Right atrium auricular region (tissue), 2 donors: ENCODE measurements at regions not wholly inside any gene's neighbourhood (a gene's known extent, or its start where the extent isn't known, plus 50 kb on each side); places are given as distances from the start of the nearest gene placed in this dataset.
"Not testable (repeated sequence)": the region's sequence is repeated elsewhere in the genome, so short reads cannot be mapped to it uniquely, and the experiment has no call there.

ENCODE experiments used
- DNase-seq: peaks from one replicate; pipeline ENCODE4 v3.0.0-alpha.2; 2019; ENCODE audit warnings: low spot score
- H3K27ac ChIP-seq, 2 donors: fragments of 200-600 bp; sonication (generic); 1 replicate in 1 of 2; 2 replicates in 1 of 2; pipeline ENCODE4 v1.5.1; 2016 to 2019
- H3K27me3 ChIP-seq, 2 donors: fragments of 200-600 bp; sonication (generic); one replicate each; pipeline versions ENCODE4 v1.5.1 to v1.6.0; 2017 to 2019
- H3K36me3 ChIP-seq: fragments of 200-600 bp; sonication (generic); one replicate; pipeline ENCODE4 v1.5.1; 2016
- H3K4me1 ChIP-seq, 2 donors: fragments of 200-600 bp; sonication (generic); one replicate each; pipeline versions ENCODE4 v1.5.1 to v1.6.0; 2017 to 2019
- H3K4me3 ChIP-seq, 2 donors: fragments of 200-600 bp; sonication (generic); 1 replicate in 1 of 2; 2 replicates in 1 of 2; pipeline ENCODE4 v1.5.1; 2017 to 2019; ENCODE audit warnings: mild to moderate bottlenecking in 1 of 2, moderate library complexity in 1 of 2
- H3K9me3 ChIP-seq, 2 donors: fragments of 200-600 bp; sonication (generic); one replicate each; pipeline ENCODE4 v1.5.1; 2019
- TF ChIP-seq, protein P1 (sequence below), 2 donors: fragments of 200-600 bp; sonication (generic); IDR thresholded peaks; one replicate each; pipeline ENCODE4 v1.5.1; 2019; ENCODE audit warnings: antibody characterized with exemption in 2 of 2

GRCh38 chr2:870426-870825, 80.2 kb upstream of the SNTG2 start:
- H3K9me3 ChIP-seq: no peaks in the 10 kb centered on the region
- no peaks in the 10 kb centered on the region for H3K36me3 ChIP-seq
- H3K4me3 ChIP-seq: no peak overlapping the region
- no peak overlapping the region for H3K27ac ChIP-seq
- H3K4me1 ChIP-seq: peaks cover 0 to 4% of the 10 kb centered on the region in 2 donors
- TF ChIP-seq, protein P1, sequence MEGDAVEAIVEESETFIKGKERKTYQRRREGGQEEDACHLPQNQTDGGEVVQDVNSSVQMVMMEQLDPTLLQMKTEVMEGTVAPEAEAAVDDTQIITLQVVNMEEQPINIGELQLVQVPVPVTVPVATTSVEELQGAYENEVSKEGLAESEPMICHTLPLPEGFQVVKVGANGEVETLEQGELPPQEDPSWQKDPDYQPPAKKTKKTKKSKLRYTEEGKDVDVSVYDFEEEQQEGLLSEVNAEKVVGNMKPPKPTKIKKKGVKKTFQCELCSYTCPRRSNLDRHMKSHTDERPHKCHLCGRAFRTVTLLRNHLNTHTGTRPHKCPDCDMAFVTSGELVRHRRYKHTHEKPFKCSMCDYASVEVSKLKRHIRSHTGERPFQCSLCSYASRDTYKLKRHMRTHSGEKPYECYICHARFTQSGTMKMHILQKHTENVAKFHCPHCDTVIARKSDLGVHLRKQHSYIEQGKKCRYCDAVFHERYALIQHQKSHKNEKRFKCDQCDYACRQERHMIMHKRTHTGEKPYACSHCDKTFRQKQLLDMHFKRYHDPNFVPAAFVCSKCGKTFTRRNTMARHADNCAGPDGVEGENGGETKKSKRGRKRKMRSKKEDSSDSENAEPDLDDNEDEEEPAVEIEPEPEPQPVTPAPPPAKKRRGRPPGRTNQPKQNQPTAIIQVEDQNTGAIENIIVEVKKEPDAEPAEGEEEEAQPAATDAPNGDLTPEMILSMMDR (IDR thresholded peaks at IDR 0.05): no peak
- H3K27me3 ChIP-seq: no peaks in the 10 kb centered on the region
- DNase-seq: no peak

- Histone ChIP-seq H3K36me3 (no peaks in the 10 kb centered on the region), H3K27ac (no peak overlapping the region), H3K4me3 (no peak overlapping the region), H3K27me3 (no peaks in the 10 kb centered on the region), H3K9me3 (no peaks in the 10 kb centered on the region), H3K4me1 (peaks cover 0 to 4% of the 10 kb centered on the region in 2 donors)
- TF ChIP-seq, protein P1 (IDR thresholded peaks at IDR 0.05): no peak
- no peak for DNase-seq
Observed at GRCh38 chr2:869894-870293, 80.8 kb upstream of the SNTG2 start.

DNA sequence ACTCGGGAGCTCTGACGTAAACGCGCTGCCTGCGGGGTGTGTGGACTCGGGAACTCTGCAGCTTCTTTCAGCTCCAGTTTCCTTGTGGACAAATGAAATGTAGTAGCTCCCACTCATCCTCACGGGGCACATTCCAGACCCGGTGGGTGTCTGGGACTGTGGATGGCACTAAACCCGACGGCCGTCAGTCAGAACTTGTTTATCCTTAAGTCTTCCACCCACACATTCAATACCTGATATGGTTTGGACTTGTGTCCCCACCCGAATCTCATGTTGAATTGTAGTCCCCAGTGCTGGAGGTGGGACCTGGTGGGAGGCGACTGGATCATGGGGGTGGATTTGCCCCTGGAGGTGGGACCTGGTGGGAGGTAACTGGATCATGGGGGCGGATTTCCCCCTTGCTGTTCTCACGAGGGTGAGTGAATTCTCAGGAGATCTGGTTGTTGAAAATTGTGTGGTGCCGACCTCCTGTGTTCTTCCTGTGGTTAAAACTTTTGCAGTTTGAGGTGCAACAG, 81.2 kb upstream of the SNTG2 start:
- H3K9me3 ChIP-seq: no peaks in the 10 kb centered on the region
- no peak overlapping the region for H3K27ac ChIP-seq
- H3K36me3 ChIP-seq: no peaks in the 10 kb centered on the region
- H3K4me3 ChIP-seq: no peak overlapping the region
- peaks cover 0 to 4% of the 10 kb centered on the region in 2 donors for H3K4me1 ChIP-seq
- DNase-seq: no peak
- TF ChIP-seq, protein P1 (IDR thresholded peaks at IDR 0.05): no peak
- no peaks in the 10 kb centered on the region for H3K27me3 ChIP-seq

GRCh38 chr2:868857-869256, 81.8 kb upstream of the SNTG2 start:
- DNase-seq, H3K27me3 ChIP-seq, H3K4me1 ChIP-seq, H3K9me3 ChIP-seq, H3K36me3 ChIP-seq, H3K27ac ChIP-seq, H3K4me3 ChIP-seq: not testable (repeated sequence)

DNA sequence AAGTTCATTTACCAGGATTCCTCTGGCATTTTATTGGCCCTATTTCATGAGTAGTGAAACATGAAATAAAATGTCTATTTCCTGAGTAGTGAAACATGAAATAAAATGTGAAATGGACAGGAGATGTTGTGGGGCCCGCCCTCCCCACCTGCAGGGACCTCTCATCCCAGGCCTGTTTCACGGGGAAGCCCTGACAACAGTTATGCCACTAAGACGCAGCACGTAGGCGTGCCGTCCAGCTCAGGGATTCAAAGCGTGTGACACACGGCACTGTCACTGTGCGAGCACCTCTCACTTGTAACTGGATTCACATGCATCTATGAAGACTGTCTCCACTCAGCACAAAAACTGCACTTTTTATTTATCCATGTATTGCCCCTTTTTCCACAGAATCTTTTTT, 83.4 kb upstream of the SNTG2 start:
- DNase-seq: no peak
- H3K36me3 ChIP-seq: no peaks in the 10 kb centered on the region
- peaks cover 0 to 4% of the 10 kb centered on the region in 2 donors for H3K4me1 ChIP-seq
- H3K9me3 ChIP-seq: no peaks in the 10 kb centered on the region
- no peaks in the 10 kb centered on the region for H3K27me3 ChIP-seq
- TF ChIP-seq, protein P1 (IDR thresholded peaks at IDR 0.05): no peak
- no peak overlapping the region for H3K27ac ChIP-seq
- no peak overlapping the region for H3K4me3 ChIP-seq

DNA sequence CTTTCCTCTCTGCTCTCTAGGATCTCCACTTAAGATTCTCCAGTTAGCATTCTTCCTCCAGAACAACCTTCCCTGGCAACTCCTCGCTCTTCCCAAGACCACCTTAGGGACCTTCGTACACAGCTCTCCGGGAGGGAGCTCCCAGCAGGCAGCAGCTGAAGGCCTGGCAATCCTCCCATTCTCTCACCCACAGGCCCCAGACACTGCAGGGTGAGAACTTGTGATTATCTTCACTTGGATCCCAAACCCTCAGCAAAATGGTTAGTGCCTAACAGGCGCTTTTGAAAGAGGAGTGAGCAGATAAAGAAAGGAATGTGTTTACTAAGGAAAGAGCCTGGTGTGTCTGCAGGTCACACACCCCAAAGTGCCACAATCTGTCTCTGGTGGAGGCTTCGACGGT, 83.8 kb upstream of the SNTG2 start:
- Histone ChIP-seq H3K4me3 (no peak overlapping the region), H3K27ac (no peak overlapping the region), H3K36me3 (no peaks in the 10 kb centered on the region), H3K9me3 (no peaks in the 10 kb centered on the region), H3K27me3 (no peaks in the 10 kb centered on the region), H3K4me1 (peaks cover 0 to 4% of the 10 kb centered on the region in 2 donors)
- TF ChIP-seq, protein P1 (IDR thresholded peaks at IDR 0.05): no peak
- DNase-seq: no peak
